IPS-18c (cell line): ENCODE measurements at regions not wholly inside any gene's neighbourhood (a gene's known extent, or its start where the extent isn't known, plus 50 kb on each side); places are given as distances from the start of the nearest gene placed in this dataset.
"Not testable (repeated sequence)": the region's sequence is repeated elsewhere in the genome, so short reads cannot be mapped to it uniquely, and the experiment has no call there.

Experiments
- H3K4me3 ChIP-seq: 2 replicates; pipeline ENCODE4 v1.7.0; 2013; ENCODE audit warnings: low read depth, mild to moderate bottlenecking, low read length, moderate library complexity; ENCODE audit not compliant: insufficient read depth
- H3K9me3 ChIP-seq: one replicate; pipeline ENCODE4 v1.6.1; 2013; ENCODE audit warnings: mild to moderate bottlenecking, low read length, moderate library complexity; ENCODE audit not compliant: control insufficient read depth, insufficient read depth

- Histone ChIP-seq H3K9me3 (no peaks in the 10 kb centered on the region), H3K4me3 (no peak overlapping the region)
Measured at GRCh38 chr3:3902161-3902560, 102.9 kb downstream of the LRRN1 start.

DNA sequence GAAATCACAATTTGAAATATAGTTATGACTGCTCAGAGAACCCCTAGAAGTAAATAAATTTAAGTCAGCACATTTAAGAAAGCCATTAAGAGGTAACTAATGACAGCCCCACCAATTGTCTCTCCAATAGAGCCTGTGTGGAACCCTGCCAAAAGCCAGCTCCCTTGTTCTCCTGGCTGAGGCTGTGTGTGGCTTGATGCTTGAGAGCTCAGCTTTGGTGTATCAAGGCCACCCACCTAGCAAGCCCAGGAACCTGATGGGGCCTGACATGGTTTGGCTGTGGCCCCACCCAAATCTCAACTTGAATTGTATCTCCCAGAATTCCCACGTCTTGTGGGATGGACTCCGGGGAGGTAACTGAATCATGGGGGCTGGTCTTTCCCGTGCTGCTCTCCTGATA lies 106.9 kb downstream of the LRRN1 start:
- H3K9me3 ChIP-seq: peaks cover 5% of the 10 kb centered on the region

DNA sequence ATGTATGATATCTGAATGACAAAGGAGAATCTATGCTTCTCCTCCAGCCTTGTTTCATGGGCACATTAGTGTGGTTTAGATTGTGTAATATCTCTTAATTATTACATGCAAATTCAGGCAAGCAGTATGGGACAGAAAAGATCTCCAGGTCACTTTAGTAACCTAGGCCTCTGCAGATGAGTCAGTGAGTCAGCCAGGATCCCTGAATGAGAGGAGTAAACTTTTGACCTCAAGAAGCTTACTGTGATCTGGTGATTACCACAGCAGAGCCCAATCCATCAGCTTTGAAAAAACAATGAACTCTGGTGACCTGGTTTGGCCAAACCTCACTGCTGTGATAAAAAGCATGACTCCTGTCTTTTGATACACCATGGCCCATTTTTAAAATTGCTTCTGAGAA lies 107.8 kb downstream of the LRRN1 start:
- Histone ChIP-seq H3K4me3 (no peak overlapping the region), H3K9me3 (peaks cover 5% of the 10 kb centered on the region)

More for the DNA sequence above, 106.9 kb downstream of the LRRN1 start:
- no peak overlapping the region for H3K4me3 ChIP-seq

DNA sequence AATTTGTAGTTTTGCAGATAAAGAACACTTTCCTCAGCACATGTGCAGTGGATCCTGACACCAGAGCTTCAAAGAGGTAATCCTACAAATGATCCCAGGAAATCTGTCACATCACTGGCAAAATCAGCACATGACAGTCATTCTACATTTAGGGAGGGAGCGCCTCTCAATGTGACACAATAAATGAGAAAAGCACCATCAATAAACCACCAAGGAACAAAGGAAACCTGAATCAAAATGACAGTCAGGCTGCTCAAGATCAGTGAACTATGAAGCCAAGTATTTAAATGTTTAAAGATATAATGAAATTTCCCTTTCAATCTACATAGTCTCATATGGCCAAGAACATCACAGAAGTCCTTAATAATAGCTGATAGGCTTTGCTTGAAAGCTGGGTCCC lies 119.5 kb downstream of the LRRN1 start:
- no peak overlapping the region for H3K4me3 ChIP-seq
- H3K9me3 ChIP-seq: no peaks in the 10 kb centered on the region

DNA sequence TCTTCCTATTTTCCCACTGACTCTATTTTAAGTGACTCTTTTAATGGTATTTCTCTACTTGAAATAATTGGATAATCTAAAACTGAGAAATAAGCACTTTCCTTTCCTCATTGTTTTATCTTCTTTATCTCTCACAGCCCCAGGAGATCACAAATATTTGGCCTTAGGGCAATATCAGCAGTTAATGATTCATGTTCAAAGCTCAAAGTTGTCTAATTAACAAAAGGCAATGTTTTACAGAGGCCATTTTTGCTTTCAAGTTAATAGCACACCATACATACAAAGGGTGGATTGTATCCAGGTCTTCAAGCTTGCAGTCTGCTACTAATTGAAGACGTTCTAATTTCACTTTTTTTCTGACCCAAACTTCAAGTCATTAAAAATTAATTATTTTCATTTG lies 120.1 kb downstream of the LRRN1 start:
- Histone ChIP-seq H3K9me3 (no peaks in the 10 kb centered on the region), H3K4me3 (no peak overlapping the region)

- no peaks in the 10 kb centered on the region for H3K9me3 ChIP-seq
- H3K4me3 ChIP-seq: no peak overlapping the region
Measured at GRCh38 chr3:3923619-3924018, 124.4 kb downstream of the LRRN1 start.

GRCh38 chr3:3927198-3927597 lies 128.0 kb downstream of the LRRN1 start:
- Histone ChIP-seq H3K4me3 (no peak overlapping the region), H3K9me3 (no peaks in the 10 kb centered on the region)

DNA sequence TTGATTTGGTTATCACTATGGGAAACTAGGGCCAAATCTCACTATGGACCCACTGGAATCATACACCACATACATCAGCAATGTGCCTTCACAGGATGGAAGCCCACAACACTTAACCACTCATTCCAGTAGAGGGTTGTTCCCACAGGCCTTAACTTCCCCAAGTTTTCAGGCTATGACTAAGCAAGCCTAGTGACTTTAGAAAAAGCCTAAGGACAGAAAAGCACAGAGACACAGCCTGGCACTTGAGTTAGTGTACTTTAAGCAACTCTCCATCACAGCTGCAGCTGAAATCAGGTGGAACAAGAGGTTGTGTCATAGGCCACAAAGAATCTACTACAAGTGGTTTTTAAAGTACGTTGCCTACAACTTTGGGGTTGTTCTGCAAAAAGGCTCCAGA lies 128.7 kb downstream of the LRRN1 start:
- H3K4me3 ChIP-seq: no peak overlapping the region
- H3K9me3 ChIP-seq: no peaks in the 10 kb centered on the region

- H3K9me3 ChIP-seq, H3K4me3 ChIP-seq: not testable (repeated sequence)
Measured at GRCh38 chr3:3941380-3941779, 142.1 kb downstream of the LRRN1 start.

DNA sequence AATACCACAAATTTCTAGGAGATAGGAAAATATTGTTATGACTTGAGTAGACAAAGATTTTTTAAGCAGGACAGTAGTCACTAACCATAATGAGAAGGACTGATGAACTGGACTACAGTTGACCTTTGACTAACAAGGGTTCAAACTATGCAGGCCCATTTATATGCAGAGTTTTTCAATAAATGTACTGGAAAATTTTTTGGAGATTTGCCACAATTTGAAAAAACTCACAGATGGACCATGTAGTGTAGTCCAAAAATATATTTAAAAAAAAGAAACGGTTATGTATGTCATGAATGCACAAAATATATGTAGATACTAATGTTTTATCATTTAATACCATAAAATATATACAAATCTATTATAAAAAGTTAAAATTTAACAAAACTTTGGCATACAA lies 151.8 kb downstream of the LRRN1 start:
- no peak overlapping the region for H3K4me3 ChIP-seq
- no peaks in the 10 kb centered on the region for H3K9me3 ChIP-seq

GRCh38 chr3:3951501-3951900 lies 152.3 kb downstream of the LRRN1 start:
- Histone ChIP-seq H3K4me3 (no peak overlapping the region), H3K9me3 (no peaks in the 10 kb centered on the region)

DNA sequence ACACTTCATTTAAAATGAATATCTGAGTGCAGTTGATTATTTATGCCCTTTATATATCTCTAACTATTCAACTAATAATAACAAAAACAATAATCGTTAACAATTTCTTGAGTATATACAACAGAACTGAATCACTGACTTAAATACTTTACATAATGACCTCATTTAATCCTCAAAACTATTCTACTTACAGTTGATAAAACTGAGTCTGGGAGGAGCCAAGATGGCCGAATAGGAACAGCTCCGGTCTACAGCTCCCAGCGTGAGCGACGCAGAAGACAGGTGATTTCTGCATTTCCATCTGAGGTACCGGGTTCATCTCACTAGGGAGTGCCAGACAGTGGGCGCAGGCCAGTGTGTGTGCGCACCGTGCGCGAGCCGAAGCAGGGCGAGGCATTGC lies 163.6 kb downstream of the LRRN1 start:
- H3K4me3 ChIP-seq, H3K9me3 ChIP-seq: not testable (repeated sequence)

DNA sequence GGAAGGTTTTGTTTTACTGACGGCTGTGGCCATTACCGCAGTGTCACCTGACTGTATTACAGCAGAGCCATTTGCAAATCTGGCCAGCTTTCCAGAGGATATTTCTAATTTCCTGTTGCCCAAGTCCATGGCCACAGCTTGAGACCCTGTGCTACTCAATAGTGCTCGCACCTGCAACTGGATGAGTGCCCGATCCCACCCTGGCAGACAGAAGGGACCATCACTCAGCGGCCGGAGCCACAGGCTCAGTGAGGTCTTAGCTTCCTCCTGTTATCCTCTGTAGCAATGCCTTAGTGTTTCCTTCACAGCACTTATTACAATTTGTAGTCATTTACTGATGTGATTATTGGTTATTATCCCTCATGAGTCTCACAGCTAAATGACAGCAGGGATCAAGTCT lies 184.8 kb downstream of the LRRN1 start:
- Histone ChIP-seq H3K4me3 (no peak overlapping the region), H3K9me3 (no peaks in the 10 kb centered on the region)

- H3K9me3 ChIP-seq: no peaks in the 10 kb centered on the region
- no peak overlapping the region for H3K4me3 ChIP-seq
Measured at GRCh38 chr3:3991598-3991997, 192.4 kb downstream of the LRRN1 start.

DNA sequence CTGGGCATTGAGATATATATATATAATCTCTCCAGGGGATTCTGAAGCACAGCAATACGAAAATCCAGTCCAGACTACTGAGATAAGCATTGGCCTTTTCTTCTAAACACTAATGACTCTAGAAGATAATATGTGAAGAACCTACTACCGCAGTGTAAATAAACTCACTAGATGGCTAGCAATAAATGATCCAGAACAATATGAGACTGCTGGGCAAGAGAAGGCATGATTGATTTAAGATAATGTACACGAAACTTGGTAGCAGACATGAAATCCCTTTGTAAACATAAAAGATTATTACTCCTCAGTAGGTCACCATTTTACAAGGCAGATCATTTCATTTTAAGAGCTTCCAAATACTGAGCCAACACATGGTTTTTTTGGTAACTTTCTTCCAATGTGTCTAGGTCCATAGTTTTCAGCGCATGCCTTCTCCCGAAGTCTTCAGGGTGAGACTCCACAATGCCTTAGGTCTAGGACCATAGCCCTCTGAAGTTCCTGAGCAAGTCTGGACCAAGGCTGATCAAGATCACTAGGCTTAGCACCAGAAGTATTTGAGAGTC lies 193.2 kb downstream of the LRRN1 start:
- H3K4me3 ChIP-seq: no peak overlapping the region
- no peaks in the 10 kb centered on the region for H3K9me3 ChIP-seq

- Histone ChIP-seq H3K4me3 (no peak overlapping the region), H3K9me3 (no peaks in the 10 kb centered on the region)
Measured at GRCh38 chr3:3998140-3998922, 199.1 kb downstream of the LRRN1 start.

GRCh38 chr3:3999340-3999739 lies 200.1 kb downstream of the LRRN1 start:
- not testable (repeated sequence) for H3K4me3 ChIP-seq, H3K9me3 ChIP-seq

- Histone ChIP-seq H3K9me3 (no peaks in the 10 kb centered on the region), H3K4me3 (no peak overlapping the region)
Measured at GRCh38 chr3:4001976-4002375, 202.7 kb downstream of the LRRN1 start.

DNA sequence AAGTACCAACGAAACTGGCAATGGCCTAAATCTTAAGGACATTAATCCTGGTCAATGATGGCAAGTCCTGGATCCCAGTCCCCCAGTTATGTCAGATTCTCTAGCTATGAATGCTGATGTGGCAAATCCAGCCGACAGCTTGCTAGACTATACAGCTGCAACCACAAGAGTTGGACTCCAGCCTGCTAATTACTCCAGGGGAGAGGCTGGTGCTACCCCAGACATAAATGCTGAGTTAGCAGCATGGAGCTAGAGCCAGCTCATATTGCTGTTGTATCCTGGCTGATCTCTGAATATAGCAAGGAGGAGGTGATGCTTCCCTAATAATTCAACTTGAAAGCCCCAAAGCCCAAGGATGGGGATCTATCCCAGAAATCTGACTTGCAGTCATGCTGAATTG lies 207.1 kb downstream of the LRRN1 start:
- Histone ChIP-seq H3K4me3 (no peak overlapping the region), H3K9me3 (no peaks in the 10 kb centered on the region)
